PC-3 (cell line): ENCODE measurements at regions not wholly inside any gene's neighbourhood (a gene's known extent, or its start where the extent isn't known, plus 50 kb on each side); places are given as distances from the start of the nearest gene placed in this dataset.

Experiments used
- ATAC-seq: fragments of 200-7000 bp; cut with Tn5 transposase; 2 replicates; pipeline ENCODE4 v1.9.1; 2020; ENCODE audit warnings: mild to moderate bottlenecking, moderate library complexity
- BruUV-seq: library from RNA; stranded (reverse); fragments of 400-500 nt; replicated peaks from 2 replicates; lab custom pipeline; 2021; lab: Mats Ljungman, UMichigan
- CTCF ChIA-PET: fragments of 300-600 bp; sonication (Branson Sonifier 250); formaldehyde crosslinking; loops from one replicate; lab custom pipeline; 2022; ENCODE audit warnings: antibody characterized with exemption; lab: Charles Lee
- POLR2A ChIA-PET: fragments of 300-600 bp; sonication (Branson Sonifier 250); formaldehyde crosslinking; loops from one replicate; lab custom pipeline; 2022; ENCODE audit warnings: antibody characterized with exemption; ENCODE audit not compliant: unreplicated experiment; lab: Charles Lee
- DNase-seq: peaks from one replicate; pipeline ENCODE4 v3.0.0-alpha.2; 2015
- H2AFZ ChIP-seq: fragments of 300-600 bp; sonication (generic); 2 replicates; pipeline ENCODE4 v1.6.0; 2016; ENCODE audit warnings: antibody characterized with exemption, low read length
- H3F3A ChIP-seq: fragments of 300-600 bp; sonication (generic); one replicate; pipeline ENCODE4 v1.6.0; 2017; ENCODE audit warnings: antibody characterized with exemption, low read length, control low read depth, mild to moderate bottlenecking; ENCODE audit not compliant: unreplicated experiment
- H3K27ac ChIP-seq: fragments of 300-600 bp; sonication (generic); 2 replicates; pipeline ENCODE4 v1.5.1; 2016; ENCODE audit warnings: mild to moderate bottlenecking, low read length
- H3K27me3 ChIP-seq: fragments of 300-600 bp; sonication (generic); 2 replicates; pipeline ENCODE4 v1.6.1; 2016; ENCODE audit warnings: low read length, mixed read lengths
- H3K36me3 ChIP-seq: fragments of 300-600 bp; sonication (generic); 2 replicates; pipeline ENCODE4 v1.6.1; 2016; ENCODE audit warnings: low read depth, mixed run types, low read length, mixed read lengths
- H3K4me1 ChIP-seq: fragments of 300-600 bp; sonication (generic); 2 replicates; pipeline ENCODE4 v1.5.1; 2016; ENCODE audit warnings: low read length; ENCODE audit not compliant: insufficient read depth
- H3K4me2 ChIP-seq: fragments of 300-600 bp; sonication (generic); 2 replicates; pipeline ENCODE4 v1.6.0; 2016; ENCODE audit warnings: low read length
- H3K4me3 ChIP-seq: fragments of 300-600 bp; sonication (generic); 2 replicates; pipeline ENCODE4 v1.5.1; 2016; ENCODE audit warnings: mild to moderate bottlenecking, low read length, mixed read lengths
- H3K79me2 ChIP-seq: fragments of 300-600 bp; sonication (generic); 2 replicates; pipeline ENCODE4 v1.6.1; 2017; ENCODE audit warnings: low read length, mixed read lengths
- H3K9ac ChIP-seq: fragments of 300-600 bp; sonication (generic); 2 replicates; pipeline ENCODE4 v1.6.0; 2016; ENCODE audit warnings: mild to moderate bottlenecking, low read length
- H3K9me2 ChIP-seq: fragments of 300-600 bp; sonication (generic); replicated peaks from 2 replicates; pipeline ENCODE4 v1.6.1; 2016; ENCODE audit warnings: mixed run types, low read length, mixed read lengths
- H3K9me3 ChIP-seq: fragments of 300-600 bp; sonication (generic); 2 replicates; pipeline ENCODE4 v1.6.1; 2016; ENCODE audit warnings: low read length, mixed read lengths
- H4K20me1 ChIP-seq: fragments of 300-600 bp; sonication (generic); 2 replicates; pipeline ENCODE4 v1.6.1; 2016; ENCODE audit warnings: low read length, mixed read lengths
- CTCF ChIP-seq: fragments of 300-600 bp; sonication (generic); conservative IDR thresholded peaks from 2 replicates; pipeline ENCODE4 v1.5.1; 2017; ENCODE audit warnings: antibody characterized with exemption, low read depth, mild to moderate bottlenecking, low read length
- EZH2 ChIP-seq: fragments of 300-600 bp; sonication (generic); IDR thresholded peaks from one replicate; pipeline ENCODE4 v1.6.1; 2017; ENCODE audit warnings: antibody characterized with exemption, mild to moderate bottlenecking, low read length; ENCODE audit not compliant: unreplicated experiment
- EZH2phosphoT487 ChIP-seq: fragments of 300-600 bp; sonication (generic); IDR thresholded peaks from 2 replicates; pipeline ENCODE4 v1.6.1; 2018; ENCODE audit warnings: mild to moderate bottlenecking, antibody characterized with exemption, low read length, borderline replicate concordance
- intact Hi-C: fragments of 100-400 bp; cut with micrococcal nuclease; formaldehyde crosslinking; loops from 2 replicates; pipeline ENCODE4 v1.9.0; 2023

- TF ChIP-seq EZH2 (no peak), CTCF (no peak), EZH2phosphoT487 (no peak)
- no peaks in the 10 kb centered on the region for H4K20me1 ChIP-seq
- intact Hi-C loops, result no loop called here
- no TSS peak for BruUV-seq
- no peak overlapping the region for H2AFZ ChIP-seq
- DNase-seq (no peak), ATAC-seq (no peak)
- no peak overlapping the region for H3K4me3 ChIP-seq
- ChIA-PET CTCF (no interaction called here), POLR2A (no interaction called here)
- H3K9me3 ChIP-seq, result no peaks in the 10 kb centered on the region
- H3K27ac ChIP-seq, result no peak overlapping the region
- H3K27me3 ChIP-seq, result no peaks in the 10 kb centered on the region
- H3F3A ChIP-seq, result no peaks in the 10 kb centered on the region
- no peaks in the 10 kb centered on the region for H3K36me3 ChIP-seq
- no peaks in the 10 kb centered on the region for H3K79me2 ChIP-seq
- H3K4me1 ChIP-seq, result 0 out of 2 replicates have a peak, but pooled peaks cover 4% of the 10 kb centered on the region
- H3K9ac ChIP-seq, result no peak overlapping the region
- H3K9me2 ChIP-seq, result no peaks in the 10 kb centered on the region
- no peak overlapping the region for H3K4me2 ChIP-seq
These were observed 78.1 kb downstream of the BLID start for GRCh38 chr11:122037911-122038310.

GRCh38 chr11:122036493-122036892 is 79.5 kb downstream of the BLID start:
- Histone ChIP-seq H3K36me3 (no peaks in the 10 kb centered on the region), H3K79me2 (no peaks in the 10 kb centered on the region), H2AFZ (no peak overlapping the region), H3K4me2 (no peak overlapping the region), H3K27me3 (no peaks in the 10 kb centered on the region), H4K20me1 (no peaks in the 10 kb centered on the region), H3F3A (no peaks in the 10 kb centered on the region), H3K9ac (no peak overlapping the region), H3K4me3 (no peak overlapping the region), H3K9me3 (no peaks in the 10 kb centered on the region), H3K9me2 (no peaks in the 10 kb centered on the region), H3K4me1 (0 out of 2 replicates have a peak, but pooled peaks cover 4% of the 10 kb centered on the region), H3K27ac (no peak overlapping the region)
- no peak for DNase-seq
- POLR2A ChIA-PET, result no interaction called here
- intact Hi-C loops, result no loop called here
- BruUV-seq, result no TSS peak
- no peak for ATAC-seq
- CTCF ChIA-PET, result no interaction called here
- TF ChIP-seq EZH2, result no peak
- TF ChIP-seq EZH2phosphoT487, result no peak
- TF ChIP-seq CTCF, result no peak

- Histone ChIP-seq H3K9me2 (no peaks in the 10 kb centered on the region), H3K4me2 (no peak overlapping the region), H3K36me3 (no peaks in the 10 kb centered on the region), H3K9me3 (no peaks in the 10 kb centered on the region), H3K27ac (no peak overlapping the region), H4K20me1 (no peaks in the 10 kb centered on the region), H3K27me3 (no peaks in the 10 kb centered on the region), H3K79me2 (no peaks in the 10 kb centered on the region), H3K4me3 (no peak overlapping the region), H3K4me1 (0 out of 2 replicates have a peak, but pooled peaks cover 4% of the 10 kb centered on the region), H2AFZ (no peak overlapping the region), H3K9ac (no peak overlapping the region), H3F3A (no peaks in the 10 kb centered on the region)
- TF ChIP-seq EZH2phosphoT487 (no peak), EZH2 (no peak), CTCF (no peak)
- DNase-seq, result no peak
- ChIA-PET POLR2A (no interaction called here), CTCF (no interaction called here)
- no peak for ATAC-seq
- intact Hi-C loops, result no loop called here
- BruUV-seq, result no TSS peak
These were observed 80.0 kb downstream of the BLID start for GRCh38 chr11:122036018-122036417.
